ENCODE measurements at regions not wholly inside any gene's neighbourhood (a gene's known extent, or its start where the extent isn't known, plus 50 kb on each side); places are given as distances from the start of the nearest gene placed in this dataset.

DNA sequence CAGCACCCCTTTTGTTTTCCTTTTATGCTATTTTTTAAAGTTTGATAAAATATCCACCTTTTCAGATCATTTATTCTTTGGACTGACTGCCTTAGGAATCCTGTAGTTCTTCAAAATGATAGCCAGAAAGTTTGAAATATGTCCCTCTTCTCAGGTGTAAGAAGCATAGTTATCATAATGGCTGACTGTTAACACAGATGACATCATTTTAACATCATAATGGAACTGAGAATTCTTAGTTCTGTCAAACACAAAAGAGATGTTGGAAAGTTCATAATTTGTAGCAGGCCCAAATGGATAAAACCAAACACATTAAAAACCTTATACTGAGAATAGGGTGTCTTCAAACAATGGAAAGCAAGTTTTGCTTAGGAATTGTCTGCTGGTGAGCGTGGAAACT is 1254.4 kb downstream of the ADGRL3 start:
- WGBS = 86% methylated on average over 1 of the region's 1 CpG

DNA sequence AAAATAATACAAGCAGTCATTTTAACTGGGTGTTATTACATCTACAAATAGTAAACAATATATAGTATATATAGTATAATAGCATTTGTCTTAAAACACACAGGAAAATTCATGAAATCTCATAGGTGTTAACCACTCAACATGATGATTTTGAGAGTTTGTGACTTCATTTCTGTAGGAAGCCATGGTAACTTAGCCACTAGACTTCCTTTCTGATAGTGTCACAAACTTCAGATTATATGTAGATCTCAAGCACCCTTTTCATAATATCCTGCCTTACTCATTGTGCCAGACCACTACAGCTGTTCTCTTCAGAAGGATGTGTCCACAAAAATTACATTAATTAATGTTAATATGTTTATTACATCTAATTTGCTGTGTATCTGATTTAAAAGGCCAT is 1250.6 kb downstream of the ADGRL3 start:
- no peaks in the 10 kb centered on the region for H3K27me3 ChIP-seq
- H3K4me1 ChIP-seq = no peaks in the 10 kb centered on the region
- no peak overlapping the region for H3K4me3 ChIP-seq
- H3K27ac ChIP-seq = no peak overlapping the region
- DNase-seq (ENCODE audit: low spot score in 2 of 2) = no peak
- H3K9me3 ChIP-seq = no peaks in the 10 kb centered on the region
- no peak for TF ChIP-seq POLR2AphosphoS5 (IDR thresholded peaks at IDR 0.05)
- TF ChIP-seq, protein P1, sequence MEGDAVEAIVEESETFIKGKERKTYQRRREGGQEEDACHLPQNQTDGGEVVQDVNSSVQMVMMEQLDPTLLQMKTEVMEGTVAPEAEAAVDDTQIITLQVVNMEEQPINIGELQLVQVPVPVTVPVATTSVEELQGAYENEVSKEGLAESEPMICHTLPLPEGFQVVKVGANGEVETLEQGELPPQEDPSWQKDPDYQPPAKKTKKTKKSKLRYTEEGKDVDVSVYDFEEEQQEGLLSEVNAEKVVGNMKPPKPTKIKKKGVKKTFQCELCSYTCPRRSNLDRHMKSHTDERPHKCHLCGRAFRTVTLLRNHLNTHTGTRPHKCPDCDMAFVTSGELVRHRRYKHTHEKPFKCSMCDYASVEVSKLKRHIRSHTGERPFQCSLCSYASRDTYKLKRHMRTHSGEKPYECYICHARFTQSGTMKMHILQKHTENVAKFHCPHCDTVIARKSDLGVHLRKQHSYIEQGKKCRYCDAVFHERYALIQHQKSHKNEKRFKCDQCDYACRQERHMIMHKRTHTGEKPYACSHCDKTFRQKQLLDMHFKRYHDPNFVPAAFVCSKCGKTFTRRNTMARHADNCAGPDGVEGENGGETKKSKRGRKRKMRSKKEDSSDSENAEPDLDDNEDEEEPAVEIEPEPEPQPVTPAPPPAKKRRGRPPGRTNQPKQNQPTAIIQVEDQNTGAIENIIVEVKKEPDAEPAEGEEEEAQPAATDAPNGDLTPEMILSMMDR (IDR thresholded peaks at IDR 0.05) = no peak
- TF ChIP-seq EP300 (IDR thresholded peaks at IDR 0.05) = no peak
- TF ChIP-seq POLR2A (IDR thresholded peaks at IDR 0.05) = no peak
- no peaks in the 10 kb centered on the region for H3K36me3 ChIP-seq

More for the DNA sequence above, 1254.4 kb downstream of the ADGRL3 start:
- H3K4me1 ChIP-seq = no peaks in the 10 kb centered on the region
- no peaks in the 10 kb centered on the region for H3K27me3 ChIP-seq
- H3K36me3 ChIP-seq = no peaks in the 10 kb centered on the region
- H3K27ac ChIP-seq = no peak overlapping the region
- TF ChIP-seq, protein P1 (IDR thresholded peaks at IDR 0.05) = no peak
- TF ChIP-seq POLR2A (IDR thresholded peaks at IDR 0.05) (no peak), POLR2AphosphoS5 (IDR thresholded peaks at IDR 0.05) (no peak), EP300 (IDR thresholded peaks at IDR 0.05) (no peak)
- DNase-seq (ENCODE audit: low spot score in 2 of 2) = no peak
- H3K4me3 ChIP-seq = no peak overlapping the region
- no peaks in the 10 kb centered on the region for H3K9me3 ChIP-seq

DNA sequence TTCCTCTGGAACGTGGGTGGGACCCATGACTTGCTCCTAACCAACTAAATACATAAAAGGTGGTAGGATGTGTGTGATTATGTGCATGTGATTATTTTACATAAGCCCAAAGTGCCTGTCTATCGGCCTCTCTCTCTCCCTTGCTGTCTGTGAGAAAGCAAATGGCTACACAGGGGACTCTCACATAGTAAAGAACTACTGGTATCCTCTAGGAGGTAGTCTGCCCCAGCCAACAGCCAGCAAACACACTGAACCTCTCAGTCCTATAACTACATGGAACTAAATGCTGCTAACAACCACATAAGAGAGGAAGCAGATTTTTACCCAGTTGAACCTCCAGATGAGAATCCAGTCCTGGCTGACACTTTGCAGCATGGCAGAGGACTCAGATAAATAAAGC is 1249.4 kb downstream of the ADGRL3 start:
- no peak for TF ChIP-seq POLR2A (IDR thresholded peaks at IDR 0.05)
- TF ChIP-seq EP300 (IDR thresholded peaks at IDR 0.05) = no peak
- TF ChIP-seq, protein P1 (IDR thresholded peaks at IDR 0.05) = no peak
- TF ChIP-seq POLR2AphosphoS5 (IDR thresholded peaks at IDR 0.05) = no peak
- Histone ChIP-seq H3K4me1 (no peaks in the 10 kb centered on the region), H3K4me3 (no peak overlapping the region), H3K36me3 (no peaks in the 10 kb centered on the region), H3K9me3 (no peaks in the 10 kb centered on the region), H3K27ac (no peak overlapping the region), H3K27me3 (no peaks in the 10 kb centered on the region)
- 72% methylated on average over 2 of the region's 2 CpGs for WGBS
- DNase-seq (ENCODE audit: low spot score in 2 of 2) = no peak

DNA sequence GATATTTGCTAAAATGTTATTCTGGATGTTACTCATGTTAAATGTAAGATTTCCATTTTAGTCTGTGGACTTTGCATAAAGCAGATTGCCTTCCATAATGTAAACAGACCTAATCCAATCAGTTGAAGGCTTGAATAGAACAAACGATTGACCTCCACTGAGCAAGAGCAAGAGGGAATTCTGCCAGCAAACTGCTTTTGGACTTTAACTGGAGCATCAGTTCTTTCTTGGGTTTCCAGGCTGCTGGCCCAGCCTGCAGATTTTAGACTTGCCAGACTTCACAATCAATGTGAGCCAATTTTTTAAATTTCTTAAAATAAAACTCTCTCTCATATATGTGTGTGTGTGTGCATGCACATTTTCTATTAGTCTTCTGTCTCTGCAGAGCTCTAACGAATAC is 1248.8 kb downstream of the ADGRL3 start:
- Histone ChIP-seq H3K27ac (no peak overlapping the region), H3K4me1 (no peaks in the 10 kb centered on the region), H3K27me3 (no peaks in the 10 kb centered on the region), H3K4me3 (no peak overlapping the region), H3K36me3 (no peaks in the 10 kb centered on the region), H3K9me3 (no peaks in the 10 kb centered on the region)
- no peak for DNase-seq (ENCODE audit: low spot score in 2 of 2)
- TF ChIP-seq EP300 (IDR thresholded peaks at IDR 0.05) = no peak
- no peak for TF ChIP-seq POLR2A (IDR thresholded peaks at IDR 0.05)
- TF ChIP-seq, protein P1 (IDR thresholded peaks at IDR 0.05) = no peak
- no peak for TF ChIP-seq POLR2AphosphoS5 (IDR thresholded peaks at IDR 0.05)
- 63% methylated on average over 2 of the region's 2 CpGs for WGBS

DNA sequence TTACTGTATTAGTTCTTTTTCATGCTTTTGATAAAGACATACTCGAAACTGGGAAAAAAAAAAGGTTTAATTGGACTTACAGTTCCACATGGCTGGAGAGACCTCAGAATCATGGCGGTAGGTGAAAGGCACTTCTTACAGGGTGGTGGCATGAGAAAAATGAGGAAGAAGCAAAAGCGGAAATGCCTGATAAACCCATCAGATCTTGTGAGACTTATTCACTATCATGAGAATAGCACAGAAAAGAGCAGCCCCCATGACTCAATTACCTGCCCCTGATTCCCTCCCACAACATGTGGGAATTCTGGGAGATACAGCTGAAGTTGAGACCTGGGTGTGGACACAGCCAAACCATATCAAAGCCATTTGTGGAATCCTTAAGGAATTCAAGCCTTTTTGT is 1238.9 kb downstream of the ADGRL3 start:
- no peaks in the 10 kb centered on the region for H3K27me3 ChIP-seq
- TF ChIP-seq POLR2AphosphoS5 (IDR thresholded peaks at IDR 0.05) = no peak
- no peak for TF ChIP-seq EP300 (IDR thresholded peaks at IDR 0.05)
- no peak for TF ChIP-seq POLR2A (IDR thresholded peaks at IDR 0.05)
- TF ChIP-seq, protein P1 (IDR thresholded peaks at IDR 0.05) = no peak
- WGBS = 55% methylated on average over 3 of the region's 3 CpGs
- H3K4me1 ChIP-seq = no peaks in the 10 kb centered on the region
- no peak for DNase-seq (ENCODE audit: low spot score in 2 of 2)
- peaks cover 3% of the 10 kb centered on the region for H3K9me3 ChIP-seq
- no peaks in the 10 kb centered on the region for H3K36me3 ChIP-seq
- no peak overlapping the region for H3K27ac ChIP-seq
- H3K4me3 ChIP-seq = no peak overlapping the region
